ENCODE measurements at regions not wholly inside any gene's neighbourhood (a gene's known extent, or its start where the extent isn't known, plus 50 kb on each side); places are given as distances from the start of the nearest gene placed in this dataset.

- TF ChIP-seq POLR2A (IDR thresholded peaks at IDR 0.05; ENCODE audit: extremely low read depth, insufficient read length) (no peak), CTCF (IDR thresholded peaks at IDR 0.05; ENCODE audit: low read depth, low read length) (no peak), MAX (IDR thresholded peaks at IDR 0.05; ENCODE audit: low read depth, low read length) (no peak), MYC (IDR thresholded peaks at IDR 0.05; ENCODE audit: low read depth, low read length) (no peak)
Observed at GRCh38 chr13:50404769-50405168, 389.5 kb downstream of the KCNRG start.
